Loucy (cell line): ENCODE measurements at regions not wholly inside any gene's neighbourhood (a gene's known extent, or its start where the extent isn't known, plus 50 kb on each side); places are given as distances from the start of the nearest gene placed in this dataset.

Experiments
- H2AFZ ChIP-seq: fragments of 200-600 bp; sonication (generic); 2 replicates; pipeline ENCODE4 v1.6.0; 2016; ENCODE audit warnings: antibody characterized with exemption, mild to moderate bottlenecking, low read length, moderate library complexity
- H3F3A ChIP-seq: fragments of 200-600 bp; 2 replicates; pipeline ENCODE4 v1.6.0; 2016; ENCODE audit warnings: antibody characterized with exemption, low read depth, mild to moderate bottlenecking
- H3K27me3 ChIP-seq: fragments of 200-600 bp; sonication (generic); 2 replicates; pipeline ENCODE4 v1.6.1; 2014; ENCODE audit warnings: low read length, mild to moderate bottlenecking; ENCODE audit not compliant: insufficient read depth, poor library complexity, severe bottlenecking
- H3K36me3 ChIP-seq: fragments of 200-600 bp; sonication (generic); 2 replicates; pipeline ENCODE4 v1.6.1; 2016; ENCODE audit warnings: low read length; ENCODE audit not compliant: insufficient read depth
- H3K4me1 ChIP-seq: fragments of 200-600 bp; sonication (generic); 2 replicates; pipeline ENCODE4 v1.5.1; 2014; ENCODE audit warnings: low read length, mild to moderate bottlenecking; ENCODE audit not compliant: insufficient read depth, poor library complexity, severe bottlenecking
- H3K4me2 ChIP-seq: fragments of 200-600 bp; sonication (generic); 2 replicates; pipeline ENCODE4 v1.6.0; 2014; ENCODE audit warnings: antibody characterized with exemption, low read length, low read depth, mild to moderate bottlenecking; ENCODE audit not compliant: poor library complexity, severe bottlenecking
- H3K4me3 ChIP-seq: fragments of 200-600 bp; sonication (generic); 2 replicates; pipeline ENCODE4 v1.5.1; 2014; ENCODE audit warnings: low read length, mild to moderate bottlenecking, mixed read lengths; ENCODE audit not compliant: poor library complexity, severe bottlenecking
- H3K79me2 ChIP-seq: fragments of 200-600 bp; sonication (generic); 2 replicates; pipeline ENCODE4 v1.6.1; 2014; ENCODE audit warnings: low read length; ENCODE audit not compliant: insufficient read depth
- H3K9ac ChIP-seq: fragments of 200-600 bp; sonication (generic); 2 replicates; pipeline ENCODE4 v1.6.0; 2014; ENCODE audit warnings: mild to moderate bottlenecking, low read depth, low read length, moderate library complexity; ENCODE audit not compliant: poor library complexity, severe bottlenecking
- H3K9me2 ChIP-seq: fragments of 200-600 bp; sonication (generic); replicated peaks from 2 replicates; pipeline ENCODE4 v1.6.1; 2016; ENCODE audit warnings: low read depth, low read length, mixed read lengths
- H3K9me3 ChIP-seq: fragments of 200-600 bp; sonication (generic); 2 replicates; pipeline ENCODE4 v1.6.1; 2014; ENCODE audit warnings: mild to moderate bottlenecking, antibody characterized with exemption, low read length, low read depth; ENCODE audit not compliant: insufficient read depth
- H4K20me1 ChIP-seq: fragments of 200-600 bp; sonication (generic); 2 replicates; pipeline ENCODE4 v1.6.0; 2014; ENCODE audit warnings: antibody characterized with exemption, low read length, mild to moderate bottlenecking; ENCODE audit not compliant: insufficient read depth, poor library complexity, severe bottlenecking
- CTCF ChIP-seq: fragments of 200-600 bp; sonication (generic); conservative IDR thresholded peaks from 2 replicates; pipeline ENCODE4 v1.5.1; 2014; ENCODE audit warnings: mild to moderate bottlenecking, antibody characterized with exemption, low read length
- EZH2phosphoT487 ChIP-seq: fragments of 200-600 bp; IDR thresholded peaks from 2 replicates; pipeline ENCODE4 v1.6.1; 2018; ENCODE audit warnings: antibody characterized with exemption, mild to moderate bottlenecking, moderate library complexity, borderline replicate concordance

- no peak for TF ChIP-seq CTCF
- TF ChIP-seq EZH2phosphoT487, result no peak
- H3K4me1 ChIP-seq, result no peaks in the 10 kb centered on the region
- no peaks in the 10 kb centered on the region for H4K20me1 ChIP-seq
- no peak overlapping the region for H3K4me3 ChIP-seq
- no peaks in the 10 kb centered on the region for H3K9me3 ChIP-seq
- H2AFZ ChIP-seq, result no peak overlapping the region
- H3K27me3 ChIP-seq, result no peaks in the 10 kb centered on the region
- H3K79me2 ChIP-seq, result no peaks in the 10 kb centered on the region
- no peaks in the 10 kb centered on the region for H3K9me2 ChIP-seq
- no peak overlapping the region for H3K4me2 ChIP-seq
- no peaks in the 10 kb centered on the region for H3F3A ChIP-seq
- H3K36me3 ChIP-seq, result no peaks in the 10 kb centered on the region
- H3K9ac ChIP-seq, result no peak overlapping the region
Observed at GRCh38 chr4:37157476-37158167, 86.9 kb upstream of the NWD2 start.

GRCh38 chr4:37160653-37161052 lies 83.9 kb upstream of the NWD2 start:
- H3K9me2 ChIP-seq, result no peaks in the 10 kb centered on the region
- no peak overlapping the region for H3K4me2 ChIP-seq
- no peaks in the 10 kb centered on the region for H3K36me3 ChIP-seq
- H3K4me3 ChIP-seq, result no peak overlapping the region
- no peaks in the 10 kb centered on the region for H3K79me2 ChIP-seq
- H2AFZ ChIP-seq, result no peak overlapping the region
- H3K9ac ChIP-seq, result no peak overlapping the region
- no peaks in the 10 kb centered on the region for H3F3A ChIP-seq
- no peaks in the 10 kb centered on the region for H3K4me1 ChIP-seq
- H4K20me1 ChIP-seq, result no peaks in the 10 kb centered on the region
- TF ChIP-seq EZH2phosphoT487, result no peak
- no peak for TF ChIP-seq CTCF
- no peaks in the 10 kb centered on the region for H3K27me3 ChIP-seq
- H3K9me3 ChIP-seq, result no peaks in the 10 kb centered on the region

- no peaks in the 10 kb centered on the region for H3K36me3 ChIP-seq
Observed at GRCh38 chr4:37165844-37166243, 78.7 kb upstream of the NWD2 start.

More at GRCh38 chr4:37165844-37166243, 78.7 kb upstream of the NWD2 start:
- Histone ChIP-seq H3K9me3 (no peaks in the 10 kb centered on the region), H3K4me1 (no peaks in the 10 kb centered on the region), H3K27me3 (no peaks in the 10 kb centered on the region), H3K9me2 (no peaks in the 10 kb centered on the region), H4K20me1 (no peaks in the 10 kb centered on the region), H3K9ac (no peak overlapping the region), H3K79me2 (no peaks in the 10 kb centered on the region), H3F3A (no peaks in the 10 kb centered on the region), H3K4me2 (no peak overlapping the region), H2AFZ (no peak overlapping the region), H3K4me3 (no peak overlapping the region)
- no peak for TF ChIP-seq EZH2phosphoT487
- TF ChIP-seq CTCF, result no peak
